ENCODE measurements at regions not wholly inside any gene's neighbourhood (a gene's known extent, or its start where the extent isn't known, plus 50 kb on each side); places are given as distances from the start of the nearest gene placed in this dataset.

DNA sequence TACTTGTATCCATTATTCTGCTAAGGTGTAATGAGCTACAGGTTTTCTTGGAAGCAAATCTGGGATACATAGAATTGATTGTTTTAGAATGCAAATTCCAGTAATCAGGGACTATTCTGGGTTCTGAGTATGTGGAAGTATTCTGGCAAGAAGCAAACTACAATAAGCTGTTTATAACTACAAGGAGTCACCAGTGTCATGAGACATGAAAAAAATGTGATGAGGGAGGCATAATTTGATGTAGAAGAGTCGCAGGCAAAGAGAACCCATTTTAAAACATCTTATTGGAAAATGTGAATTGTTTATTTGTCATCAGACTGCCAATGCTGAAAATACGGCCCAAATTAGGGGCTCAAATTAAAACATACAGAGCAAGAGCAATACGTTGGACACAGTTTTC is 321.8 kb upstream of the E2F7 start:
- peaks cover 2% of the 10 kb centered on the region for H3K9me3 Mint-ChIP-seq
- H3K27me3 Mint-ChIP-seq = no peaks in the 10 kb centered on the region
- H3K4me3 Mint-ChIP-seq = no peak overlapping the region
- no peak overlapping the region for H3K27ac Mint-ChIP-seq
- DNase-seq = no peak
- no peaks in the 10 kb centered on the region for H3K36me3 Mint-ChIP-seq (ENCODE audit: low read depth)
- H3K4me1 Mint-ChIP-seq (ENCODE audit: low read depth) = no peaks in the 10 kb centered on the region

DNA sequence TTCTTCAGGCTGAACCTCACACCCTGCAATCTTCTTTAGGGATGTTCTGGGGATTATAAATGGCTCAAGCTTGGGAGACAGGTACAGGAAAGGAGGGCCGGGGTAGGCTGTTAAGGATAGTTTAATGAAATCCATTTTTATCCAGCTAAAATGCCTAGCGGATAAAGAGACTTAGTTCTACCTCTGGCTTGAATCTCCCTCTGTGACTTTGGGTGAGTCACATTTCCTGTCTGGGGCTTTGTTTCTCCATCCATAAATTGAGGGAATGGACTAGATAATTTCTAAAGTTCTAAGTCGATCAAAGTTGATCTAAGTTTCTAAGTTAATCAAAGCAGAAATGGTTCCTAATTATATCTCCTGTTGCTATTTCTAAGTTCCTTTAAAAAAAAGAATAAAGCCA is 319.6 kb upstream of the E2F7 start:
- no peak for DNase-seq
- Mint-ChIP-seq H3K36me3 (ENCODE audit: low read depth) (no peaks in the 10 kb centered on the region), H3K27ac (no peak overlapping the region), H3K9me3 (no peaks in the 10 kb centered on the region), H3K4me1 (ENCODE audit: low read depth) (no peaks in the 10 kb centered on the region), H3K4me3 (no peak overlapping the region), H3K27me3 (no peaks in the 10 kb centered on the region)

DNA sequence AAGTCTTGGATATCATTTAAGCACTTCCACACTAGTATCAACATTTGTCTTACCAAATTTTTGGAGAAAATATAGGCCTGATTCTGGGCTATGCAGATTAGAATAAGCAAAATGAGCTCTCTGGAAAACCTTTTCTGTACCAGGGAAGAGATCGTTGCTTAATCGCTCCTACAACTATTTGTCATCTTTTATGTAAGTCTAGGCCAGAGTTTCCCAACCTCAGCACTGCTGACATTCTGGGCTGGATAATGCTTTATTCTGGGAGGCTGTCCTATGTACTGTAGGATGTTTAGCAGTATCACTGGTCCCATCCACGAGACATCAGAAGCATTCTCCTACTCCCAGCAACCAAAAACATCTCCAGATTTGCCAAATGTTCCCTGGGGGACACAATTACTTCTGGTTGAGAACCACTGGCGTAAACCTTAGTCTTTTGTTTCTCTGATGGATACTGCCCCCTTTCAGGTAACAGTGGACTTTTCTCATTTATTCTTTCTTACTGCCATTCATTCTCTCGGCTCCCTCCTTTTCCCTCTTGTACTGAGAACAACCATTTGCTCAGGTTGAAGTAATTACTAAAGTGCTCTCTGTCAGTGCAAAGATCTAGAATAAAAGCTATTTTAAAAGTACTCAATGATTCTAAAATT is 316.9 kb upstream of the E2F7 start:
- no peaks in the 10 kb centered on the region for H3K27me3 Mint-ChIP-seq
- H3K4me1 Mint-ChIP-seq (ENCODE audit: low read depth) = no peaks in the 10 kb centered on the region
- H3K9me3 Mint-ChIP-seq = peaks cover 2% of the 10 kb centered on the region
- DNase-seq = no peak
- no peaks in the 10 kb centered on the region for H3K36me3 Mint-ChIP-seq (ENCODE audit: low read depth)
- H3K4me3 Mint-ChIP-seq = no peak overlapping the region
- no peak overlapping the region for H3K27ac Mint-ChIP-seq

DNA sequence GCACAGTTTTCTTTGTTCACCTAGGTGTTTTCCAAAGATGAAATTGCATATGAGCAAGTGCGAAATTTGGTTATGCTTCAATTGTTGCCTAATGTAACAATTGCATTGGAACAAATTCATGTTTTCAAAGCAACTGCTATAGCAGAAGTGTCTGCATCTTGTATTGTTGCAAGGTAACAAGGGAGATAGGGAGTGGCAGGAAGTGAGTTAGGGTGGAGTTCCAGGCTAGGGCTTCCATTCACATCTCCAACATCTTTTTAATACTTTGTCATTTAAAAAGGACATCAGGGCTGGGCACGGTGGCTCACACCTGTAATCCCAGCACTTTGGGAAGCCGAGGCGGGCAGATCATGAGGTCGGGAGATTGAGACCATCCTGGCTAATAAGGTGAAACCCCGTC is 312.3 kb upstream of the E2F7 start:
- H3K36me3 Mint-ChIP-seq (ENCODE audit: low read depth) = no peaks in the 10 kb centered on the region
- H3K4me1 Mint-ChIP-seq (ENCODE audit: low read depth) = no peaks in the 10 kb centered on the region
- peaks cover 3% of the 10 kb centered on the region for H3K9me3 Mint-ChIP-seq
- no peak overlapping the region for H3K27ac Mint-ChIP-seq
- H3K4me3 Mint-ChIP-seq = no peak overlapping the region
- no peak for DNase-seq
- no peaks in the 10 kb centered on the region for H3K27me3 Mint-ChIP-seq

DNA sequence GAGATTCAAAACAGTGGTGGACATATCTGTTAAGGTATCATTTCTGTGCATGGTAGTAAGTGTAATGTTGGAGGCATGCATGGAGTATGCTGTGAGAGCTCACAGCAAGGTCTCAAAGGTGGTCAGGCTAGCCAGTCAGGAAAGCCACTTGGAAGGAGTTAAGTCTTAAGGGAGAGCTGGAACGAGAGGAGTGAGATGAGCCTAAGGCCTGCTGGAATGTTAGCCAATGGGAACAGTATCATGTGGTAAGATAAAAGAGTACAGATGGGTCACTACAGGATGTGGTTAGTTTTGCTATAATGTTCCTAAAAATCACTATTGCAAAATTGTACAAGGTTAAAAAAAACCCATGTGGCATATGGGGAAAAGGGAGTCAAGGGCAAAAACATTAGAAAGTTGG is 311.7 kb upstream of the E2F7 start:
- H3K36me3 Mint-ChIP-seq (ENCODE audit: low read depth) = no peaks in the 10 kb centered on the region
- H3K9me3 Mint-ChIP-seq = peaks cover 3% of the 10 kb centered on the region
- H3K4me3 Mint-ChIP-seq = no peak overlapping the region
- H3K27ac Mint-ChIP-seq = no peak overlapping the region
- no peaks in the 10 kb centered on the region for H3K27me3 Mint-ChIP-seq
- H3K4me1 Mint-ChIP-seq (ENCODE audit: low read depth) = no peaks in the 10 kb centered on the region
- DNase-seq = no peak

DNA sequence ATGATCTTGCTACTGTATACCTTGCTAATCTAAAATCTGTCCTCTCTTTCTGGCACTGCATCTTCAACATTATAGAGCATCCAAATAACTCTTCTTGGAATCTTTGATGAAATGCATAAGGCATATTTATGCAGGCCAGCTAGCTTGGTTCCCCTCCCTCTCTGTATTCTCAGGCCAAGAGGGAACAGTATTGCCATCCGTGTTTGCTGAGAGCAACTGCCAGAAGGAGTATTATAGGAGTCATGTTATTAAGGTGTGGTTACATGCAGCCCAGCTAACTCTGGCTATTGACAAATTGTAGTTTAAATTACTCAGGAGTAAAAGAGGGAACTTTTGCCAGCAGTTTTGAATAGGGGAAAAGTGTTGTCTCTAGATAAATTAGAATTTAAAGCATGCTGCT is 309.3 kb upstream of the E2F7 start:
- H3K27ac Mint-ChIP-seq = no peak overlapping the region
- H3K36me3 Mint-ChIP-seq (ENCODE audit: low read depth) = no peaks in the 10 kb centered on the region
- no peaks in the 10 kb centered on the region for H3K4me1 Mint-ChIP-seq (ENCODE audit: low read depth)
- H3K9me3 Mint-ChIP-seq = peaks cover 5% of the 10 kb centered on the region
- H3K4me3 Mint-ChIP-seq = no peak overlapping the region
- DNase-seq = no peak
- H3K27me3 Mint-ChIP-seq = no peaks in the 10 kb centered on the region

DNA sequence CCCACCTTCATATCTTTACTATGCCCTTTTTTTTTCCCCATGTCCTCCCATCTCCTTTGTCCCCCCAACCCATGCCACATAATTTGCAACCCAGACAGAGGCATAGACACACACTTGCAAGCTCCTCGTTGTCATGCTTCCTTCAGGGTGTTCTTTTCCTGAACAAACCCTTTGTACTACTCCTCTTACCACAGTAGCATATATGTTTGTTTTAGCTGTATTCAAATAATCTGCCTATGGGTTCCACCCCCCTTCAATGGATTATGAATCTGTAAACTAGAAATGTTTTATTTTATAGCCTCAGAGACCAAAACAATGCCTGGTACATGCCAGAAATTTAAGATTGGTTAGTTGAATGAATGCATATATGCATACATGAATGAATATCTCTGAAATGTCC is 307.1 kb upstream of the E2F7 start:
- no peaks in the 10 kb centered on the region for H3K4me1 Mint-ChIP-seq (ENCODE audit: low read depth)
- peaks cover 3% of the 10 kb centered on the region for H3K9me3 Mint-ChIP-seq
- H3K27me3 Mint-ChIP-seq = no peaks in the 10 kb centered on the region
- H3K27ac Mint-ChIP-seq = no peak overlapping the region
- DNase-seq = no peak
- no peaks in the 10 kb centered on the region for H3K36me3 Mint-ChIP-seq (ENCODE audit: low read depth)
- no peak overlapping the region for H3K4me3 Mint-ChIP-seq

DNA sequence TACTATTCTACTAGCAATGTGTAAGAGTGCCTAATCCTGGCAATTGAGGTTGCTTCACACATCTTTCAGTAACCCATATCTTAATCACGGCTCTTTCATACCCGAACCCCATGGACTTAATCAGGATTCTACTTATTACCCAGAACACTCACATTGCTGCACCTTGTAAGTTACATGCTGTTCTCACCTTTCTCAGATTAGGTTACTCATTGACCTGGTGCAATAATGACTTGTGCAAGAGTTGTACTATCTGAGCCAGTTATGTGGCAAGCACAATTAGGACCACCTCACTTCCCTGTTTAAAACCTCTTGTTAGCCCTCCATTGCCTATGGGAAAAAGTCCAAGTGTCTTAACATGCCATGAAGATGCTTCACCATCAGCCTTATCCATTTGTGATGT is 306.7 kb upstream of the E2F7 start:
- no peak overlapping the region for H3K4me3 Mint-ChIP-seq
- H3K9me3 Mint-ChIP-seq = peaks cover 3% of the 10 kb centered on the region
- no peaks in the 10 kb centered on the region for H3K36me3 Mint-ChIP-seq (ENCODE audit: low read depth)
- H3K27me3 Mint-ChIP-seq = no peaks in the 10 kb centered on the region
- DNase-seq = no peak
- no peaks in the 10 kb centered on the region for H3K4me1 Mint-ChIP-seq (ENCODE audit: low read depth)
- no peak overlapping the region for H3K27ac Mint-ChIP-seq

DNA sequence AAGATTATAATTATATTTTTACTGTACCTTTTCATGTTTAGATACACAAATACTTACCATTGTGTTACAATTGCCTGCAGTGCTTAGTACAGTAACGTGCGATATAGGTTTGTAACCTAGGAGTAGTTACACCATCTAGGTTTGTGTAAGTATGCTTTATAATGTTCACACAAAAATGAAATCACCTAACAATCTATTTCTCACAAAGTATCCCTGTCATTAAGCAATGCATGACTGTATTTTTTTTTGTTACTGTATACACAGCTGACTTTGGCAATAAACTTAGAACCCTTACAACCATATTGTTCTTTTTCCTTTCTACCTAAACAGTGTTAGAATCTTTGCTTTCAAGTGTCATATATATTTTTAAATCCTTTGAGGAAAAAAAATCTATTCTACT is 303.0 kb upstream of the E2F7 start:
- Mint-ChIP-seq H3K4me3 (no peak overlapping the region), H3K27me3 (no peaks in the 10 kb centered on the region), H3K27ac (no peak overlapping the region), H3K36me3 (ENCODE audit: low read depth) (no peaks in the 10 kb centered on the region), H3K9me3 (peaks cover 1% of the 10 kb centered on the region), H3K4me1 (ENCODE audit: low read depth) (no peaks in the 10 kb centered on the region)
- DNase-seq = no peak

DNA sequence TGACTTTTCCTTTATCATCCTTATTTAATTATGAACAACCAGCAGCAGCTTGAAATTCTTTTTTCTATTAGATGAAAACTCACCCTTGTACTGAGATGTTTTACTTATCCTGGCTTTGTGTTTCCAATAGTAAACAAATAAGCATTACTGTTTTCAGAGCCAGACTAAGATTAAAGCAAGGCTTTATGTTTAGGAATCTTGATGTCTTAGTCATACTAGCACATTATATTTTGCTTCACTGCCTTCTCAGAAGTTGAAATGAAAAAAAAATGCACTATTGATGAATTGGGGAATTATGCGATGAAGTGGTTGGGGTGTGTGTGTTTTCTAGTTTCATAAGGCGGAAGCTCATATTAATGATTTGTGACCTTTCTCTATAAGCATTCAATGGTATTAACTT is 301.2 kb upstream of the E2F7 start:
- no peak for DNase-seq
- Mint-ChIP-seq H3K27me3 (no peaks in the 10 kb centered on the region), H3K36me3 (ENCODE audit: low read depth) (no peaks in the 10 kb centered on the region), H3K9me3 (peaks cover 1% of the 10 kb centered on the region), H3K4me3 (no peak overlapping the region), H3K27ac (no peak overlapping the region), H3K4me1 (ENCODE audit: low read depth) (no peaks in the 10 kb centered on the region)

DNA sequence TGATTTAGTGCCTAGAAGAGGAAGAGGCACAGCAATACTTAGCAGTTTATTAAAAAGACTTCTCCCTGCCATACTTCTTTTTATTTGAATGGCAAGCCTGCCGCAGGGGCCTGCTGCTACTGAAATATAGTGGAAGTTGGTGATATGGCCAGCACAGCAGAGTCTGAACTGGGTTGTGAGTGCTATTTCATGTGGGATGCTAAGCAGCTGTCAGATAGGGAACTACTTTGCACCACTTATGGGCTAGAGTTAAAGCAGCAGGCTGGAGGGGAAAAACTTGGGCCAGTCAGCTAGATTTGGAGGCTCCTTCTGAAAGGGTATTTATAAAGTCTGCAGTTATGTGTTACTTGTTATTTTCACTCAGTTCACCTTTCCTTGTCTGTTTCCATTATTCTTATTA is 299.0 kb upstream of the E2F7 start:
- Mint-ChIP-seq H3K9me3 (no peaks in the 10 kb centered on the region), H3K36me3 (ENCODE audit: low read depth) (no peaks in the 10 kb centered on the region), H3K27ac (no peak overlapping the region), H3K27me3 (no peaks in the 10 kb centered on the region), H3K4me1 (ENCODE audit: low read depth) (no peaks in the 10 kb centered on the region), H3K4me3 (no peak overlapping the region)
- DNase-seq = no peak

DNA sequence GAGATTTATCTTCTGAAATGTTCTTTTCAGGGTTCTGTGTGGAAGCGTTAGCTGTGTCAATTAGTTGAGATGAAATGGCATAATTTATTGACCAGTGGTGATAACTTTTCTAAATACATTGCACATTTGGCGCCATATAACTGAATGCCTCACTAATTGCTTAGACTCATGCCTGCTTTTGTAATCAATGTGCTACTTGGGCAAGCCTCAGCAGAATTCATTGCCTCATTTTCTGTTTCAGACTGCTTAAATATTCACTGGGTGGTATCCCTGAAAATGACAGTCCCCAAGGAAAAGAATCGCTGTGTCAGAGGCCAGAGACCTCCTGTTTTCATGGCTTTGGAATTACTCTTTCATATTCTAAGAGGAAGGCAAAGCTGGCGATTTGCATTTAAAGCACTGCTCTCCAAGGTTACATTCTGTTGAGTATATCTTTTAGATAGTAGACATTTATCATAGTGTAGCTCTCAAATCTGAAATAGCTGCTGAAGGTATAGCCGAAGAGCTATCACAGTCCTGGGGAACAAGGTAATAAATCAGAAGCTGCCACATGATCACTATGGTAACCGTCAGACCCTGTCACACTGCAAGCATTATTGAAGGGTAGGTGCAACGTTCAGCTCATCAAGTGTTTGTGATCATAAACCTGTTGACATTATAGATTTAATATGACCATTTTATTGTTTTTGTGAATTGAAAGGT is 297.3 kb upstream of the E2F7 start:
- Mint-ChIP-seq H3K27me3 (no peaks in the 10 kb centered on the region), H3K4me3 (no peak overlapping the region), H3K27ac (no peak overlapping the region), H3K4me1 (ENCODE audit: low read depth) (no peaks in the 10 kb centered on the region), H3K36me3 (ENCODE audit: low read depth) (no peaks in the 10 kb centered on the region), H3K9me3 (no peaks in the 10 kb centered on the region)
- DNase-seq = no peak

DNA sequence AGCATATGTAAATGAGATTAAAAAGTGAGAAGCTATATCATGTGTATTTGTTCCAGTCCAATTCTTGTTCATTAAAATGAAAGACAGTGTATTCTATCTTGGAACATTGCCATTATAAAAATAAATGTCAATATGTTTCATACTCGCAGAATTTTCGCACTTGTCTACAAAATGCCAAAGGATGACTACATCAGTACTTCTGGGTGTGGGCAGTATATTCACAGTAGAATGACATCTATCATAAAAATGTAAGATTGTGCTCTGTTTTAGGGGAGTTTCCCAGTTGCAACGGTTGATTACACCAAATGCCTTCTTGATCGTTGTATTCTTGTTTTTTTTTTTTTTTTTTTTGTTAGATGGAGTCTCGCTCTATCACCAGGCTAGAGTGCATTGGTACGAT is 292.3 kb upstream of the E2F7 start:
- no peaks in the 10 kb centered on the region for H3K4me1 Mint-ChIP-seq (ENCODE audit: low read depth)
- no peaks in the 10 kb centered on the region for H3K9me3 Mint-ChIP-seq
- H3K27me3 Mint-ChIP-seq = no peaks in the 10 kb centered on the region
- no peak for DNase-seq
- H3K27ac Mint-ChIP-seq = no peak overlapping the region
- no peaks in the 10 kb centered on the region for H3K36me3 Mint-ChIP-seq (ENCODE audit: low read depth)
- H3K4me3 Mint-ChIP-seq = no peak overlapping the region

DNA sequence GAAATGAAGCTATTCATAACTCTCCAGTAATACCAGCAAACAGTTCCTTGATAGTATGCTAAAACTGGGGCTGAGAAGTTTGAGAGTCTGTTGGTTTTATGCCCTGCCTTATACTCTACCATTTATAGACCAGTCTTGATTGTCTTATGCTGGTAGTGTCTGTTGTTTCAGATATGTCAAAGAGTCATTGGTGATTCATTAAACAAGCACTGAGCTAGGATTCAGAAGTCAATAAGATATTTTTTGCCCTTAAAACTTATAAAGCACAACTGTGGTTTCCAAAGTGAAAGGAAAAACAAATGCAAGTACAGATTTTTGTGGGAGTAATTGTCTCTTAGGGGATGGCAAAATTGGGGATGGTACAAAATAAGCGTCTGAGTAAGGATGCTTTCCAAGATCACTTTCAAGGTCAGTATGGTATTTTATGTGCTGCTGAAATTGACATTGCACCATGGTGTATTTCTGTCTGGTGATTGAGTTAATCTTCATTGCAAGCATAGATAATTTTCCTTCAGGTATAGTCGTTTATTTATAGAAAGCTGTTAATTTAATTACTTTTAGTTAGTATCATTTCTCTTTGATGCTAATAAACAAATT is 289.5 kb upstream of the E2F7 start:
- DNase-seq = no peak
- Mint-ChIP-seq H3K36me3 (ENCODE audit: low read depth) (no peaks in the 10 kb centered on the region), H3K4me1 (ENCODE audit: low read depth) (no peaks in the 10 kb centered on the region), H3K4me3 (no peak overlapping the region), H3K27me3 (no peaks in the 10 kb centered on the region), H3K27ac (no peak overlapping the region), H3K9me3 (no peaks in the 10 kb centered on the region)

DNA sequence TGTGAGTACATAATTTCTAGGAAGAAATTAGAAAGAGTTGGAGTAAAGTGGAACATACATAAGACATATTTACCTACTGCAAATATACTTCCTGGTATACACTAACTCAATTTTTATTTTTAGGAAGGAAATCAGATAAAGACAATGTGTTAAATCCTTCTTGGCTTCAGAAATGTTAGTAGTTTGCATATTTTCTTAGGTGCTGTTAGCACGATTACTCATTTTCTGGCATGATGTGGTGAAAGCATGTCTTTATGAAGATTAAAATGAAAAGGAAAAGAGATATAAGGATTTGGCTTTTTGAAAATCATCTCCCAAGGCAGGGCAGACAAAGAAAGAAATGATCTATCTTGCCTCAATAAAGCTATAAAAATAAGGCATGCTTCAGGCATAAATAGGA is 287.6 kb upstream of the E2F7 start:
- Mint-ChIP-seq H3K4me3 (no peak overlapping the region), H3K36me3 (ENCODE audit: low read depth) (no peaks in the 10 kb centered on the region), H3K27me3 (no peaks in the 10 kb centered on the region), H3K27ac (no peak overlapping the region), H3K4me1 (ENCODE audit: low read depth) (no peaks in the 10 kb centered on the region), H3K9me3 (no peaks in the 10 kb centered on the region)
- no peak for DNase-seq

Data from activated T-cell treated with anti-CD3 and anti-CD28 coated beads, Interleukin-2, amount 50 U/mL, for 24 hours (primary cell).